IMR-90 (cell line): ENCODE measurements at regions not wholly inside any gene's neighbourhood (a gene's known extent, or its start where the extent isn't known, plus 50 kb on each side); places are given as distances from the start of the nearest gene placed in this dataset.

Source experiments
- ATAC-seq: fragments of 200-7000 bp; cut with Tn5 transposase; 2 replicates; pipeline ENCODE4 v1.9.1; 2020; ENCODE audit warnings: low read depth, mild to moderate bottlenecking, moderate library complexity
- BruUV-seq: library from RNA; stranded (reverse); fragments of 400-500 nt; replicated peaks from 2 replicates; lab custom pipeline; 2021; lab: Mats Ljungman, UMichigan
- CTCF ChIA-PET: fragments of 300-600 bp; formaldehyde crosslinking; extraction: SDS; loops from one replicate; lab custom pipeline; 2021; ENCODE audit warnings: antibody characterized with exemption; lab: Yijun Ruan, JAX
- POLR2A ChIA-PET: fragments of 300-600 bp; sonication (Branson Sonifier 250); formaldehyde crosslinking; loops from one replicate; lab custom pipeline; 2022; ENCODE audit warnings: antibody characterized with exemption; ENCODE audit not compliant: unreplicated experiment; lab: Charles Lee
- DNase-seq: peaks from one replicate; pipeline ENCODE4 v3.0.0; 2013
- H2AFZ ChIP-seq: replicated peaks from 2 replicates; pipeline ENCODE3; 2013; ENCODE audit warnings: low read length, mild to moderate bottlenecking; ENCODE audit not compliant: poor library complexity
- H2AK5ac ChIP-seq: 2 replicates; pipeline ENCODE4 v1.6.1; 2013; ENCODE audit warnings: low read depth, low read length, inconsistent platforms
- H2AK9ac ChIP-seq: replicated peaks from 2 replicates; pipeline ENCODE3; 2013; ENCODE audit warnings: mild to moderate bottlenecking, low read depth, low read length, moderate library complexity; ENCODE audit not compliant: poor library complexity
- H2BK120ac ChIP-seq: 2 replicates; pipeline ENCODE4 v1.6.1; 2013; ENCODE audit warnings: low read depth, low read length, inconsistent platforms
- H2BK15ac ChIP-seq: 3 replicates; pipeline ENCODE4 v1.6.1; 2013; ENCODE audit warnings: low read depth, low read length, inconsistent platforms
- H2BK20ac ChIP-seq: 2 replicates; pipeline ENCODE4 v1.6.1; 2013; ENCODE audit warnings: low read depth, mild to moderate bottlenecking, inconsistent platforms, low read length, moderate library complexity
- H2BK5ac ChIP-seq: 2 replicates; pipeline ENCODE4 v1.6.1; 2013; ENCODE audit warnings: mild to moderate bottlenecking, low read depth, low read length, inconsistent platforms; ENCODE audit not compliant: poor library complexity, severe bottlenecking
- H3K14ac ChIP-seq: replicated peaks from 2 replicates; pipeline ENCODE4 v1.6.1; 2013; ENCODE audit warnings: low read depth, low read length, inconsistent platforms
- H3K18ac ChIP-seq: 2 replicates; pipeline ENCODE4 v1.6.1; 2013; ENCODE audit warnings: low read depth, low read length, control low read depth
- H3K23ac ChIP-seq: 2 replicates; pipeline ENCODE4 v1.6.1; 2013; ENCODE audit warnings: low read depth, low read length, inconsistent platforms
- H3K27ac ChIP-seq: 2 replicates; pipeline ENCODE4 v1.5.1; 2013; ENCODE audit warnings: mild to moderate bottlenecking, control low read depth, low read length; ENCODE audit not compliant: insufficient read depth
- H3K27me3 ChIP-seq: 2 replicates; pipeline ENCODE4 v1.6.1; 2013; ENCODE audit warnings: low read length; ENCODE audit not compliant: control insufficient read depth, insufficient read depth
- H3K36me3 ChIP-seq: 2 replicates; pipeline ENCODE4 v1.6.1; 2013; ENCODE audit warnings: low read length, mixed read lengths; ENCODE audit not compliant: control insufficient read depth, insufficient read depth
- H3K4ac ChIP-seq: 2 replicates; pipeline ENCODE4 v1.6.1; 2013; ENCODE audit warnings: low read depth, low read length, inconsistent platforms
- H3K4me1 ChIP-seq: 2 replicates; pipeline ENCODE4 v1.6.1; 2013; ENCODE audit warnings: low read length, mixed read lengths; ENCODE audit not compliant: control insufficient read depth, insufficient read depth
- H3K4me2 ChIP-seq: 2 replicates; pipeline ENCODE4 v1.6.1; 2013; ENCODE audit warnings: low read depth, mild to moderate bottlenecking, control low read depth, low read length, moderate library complexity
- H3K4me3 ChIP-seq: 2 replicates; pipeline ENCODE4 v1.5.1; 2013; ENCODE audit warnings: low read depth, mild to moderate bottlenecking, control low read depth, low read length, moderate library complexity; ENCODE audit not compliant: insufficient read depth
- H3K56ac ChIP-seq: 2 replicates; pipeline ENCODE4 v1.6.1; 2013; ENCODE audit warnings: low read length, inconsistent platforms; ENCODE audit not compliant: insufficient read depth; ENCODE audit errors: extremely low read depth
- H3K79me1 ChIP-seq, 2 experiments: 2 replicates each; pipeline ENCODE4 v1.6.1; 2013; ENCODE audit warnings: low read length in 2 of 2, inconsistent platforms in 1 of 2, low read depth in 1 of 2
- H3K9ac ChIP-seq: 2 replicates; pipeline ENCODE4 v1.6.1; 2013; ENCODE audit warnings: low read depth, low read length, control low read depth
- H3K9me1 ChIP-seq: 2 replicates; pipeline ENCODE4 v1.6.1; 2013; ENCODE audit warnings: low read length, inconsistent platforms; ENCODE audit not compliant: insufficient read depth
- H3K9me3 ChIP-seq: 2 replicates; pipeline ENCODE4 v1.6.1; 2013; ENCODE audit warnings: low read length; ENCODE audit not compliant: control insufficient read depth, insufficient read depth
- H4K20me1 ChIP-seq: 2 replicates; pipeline ENCODE4 v1.6.1; 2013; ENCODE audit warnings: low read length, inconsistent platforms; ENCODE audit not compliant: insufficient read depth
- H4K5ac ChIP-seq: 2 replicates; pipeline ENCODE4 v1.6.1; 2013; ENCODE audit warnings: mild to moderate bottlenecking, low read depth, low read length, control low read depth
- H4K8ac ChIP-seq, 2 experiments: 2 replicates each; pipeline ENCODE4 v1.6.1; 2013; ENCODE audit warnings: low read depth in 2 of 2, low read length in 2 of 2, control low read depth in 1 of 2, inconsistent platforms in 1 of 2
- H4K91ac ChIP-seq: 2 replicates; pipeline ENCODE4 v1.6.1; 2013; ENCODE audit warnings: low read depth, low read length, inconsistent platforms; ENCODE audit not compliant: insufficient read depth
- CEBPB ChIP-seq: IDR thresholded peaks from 2 replicates; pipeline ENCODE4 v1.6.1; 2012; ENCODE audit warnings: low read depth, low read length, improper control_type of control experiment
- MAZ ChIP-seq: IDR thresholded peaks from 2 replicates; pipeline ENCODE4 v1.6.1; 2012; ENCODE audit warnings: low read depth, mild to moderate bottlenecking, low read length, improper control_type of control experiment, moderate library complexity, borderline replicate concordance
- WGBS, 2 experiments: methylation state at CpG; one replicate each; pipeline versions ENCODE4 v1.1.5 to v1.1.7; 2013; ENCODE audit warnings: missing lambda C conversion rate in 2 of 2; ENCODE audit not compliant: insufficient read length in 1 of 2; ENCODE audit errors: extremely low coverage in 2 of 2; 5-methylcytosine and 5-hydroxymethylcytosine counted together
- dilution Hi-C: fragments of 300-500 bp; cut with HindIII; formaldehyde crosslinking; loops from one replicate; pipeline ENCODE4 v1.14.3; 2018; ENCODE audit warnings: low sequenced_read_pairs; ENCODE audit not compliant: unreplicated experiment
- in situ Hi-C: fragments of 300-500 bp; cut with MboI; formaldehyde crosslinking; loops from 3 replicates; pipeline ENCODE4 v1.14.3; 2019; ENCODE audit warnings: low sequenced_read_pairs, inconsistent platforms, mixed read lengths
- intact Hi-C: fragments of 100-400 bp; cut with micrococcal nuclease; formaldehyde crosslinking; loops from 2 replicates; pipeline ENCODE4 v1.10.0; 2022

DNA sequence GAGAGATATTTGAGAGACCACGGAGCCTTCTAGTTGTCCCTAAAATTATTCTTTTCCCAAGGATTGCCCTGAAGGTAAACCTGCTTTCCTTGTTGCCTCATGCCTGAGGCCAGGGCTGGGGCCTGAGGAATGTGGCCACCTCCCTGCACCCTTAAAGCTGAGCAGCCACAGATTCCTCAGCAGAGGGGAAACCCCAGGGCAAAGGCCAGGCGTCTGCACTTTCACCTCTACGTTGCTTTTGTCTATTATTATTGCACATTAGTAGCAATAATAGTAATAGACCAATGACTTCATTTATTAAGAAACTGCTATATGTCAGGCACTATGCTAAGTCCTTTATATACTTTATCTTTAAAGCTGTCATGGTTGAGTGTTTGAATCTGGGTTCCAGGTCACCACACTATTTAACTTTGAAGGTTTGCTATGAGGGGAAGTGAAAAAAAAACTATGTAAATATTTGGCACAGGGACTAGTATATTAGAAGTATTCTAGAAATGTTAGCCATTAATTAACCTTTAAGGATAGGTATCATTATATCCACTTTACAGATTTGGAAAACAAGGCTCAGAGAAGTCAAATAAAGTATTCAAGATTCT lies 104.2 kb downstream of the LRRC30 start:
- H3K9ac ChIP-seq = no peak overlapping the region
- no peaks in the 10 kb centered on the region for H3K4me1 ChIP-seq
- no peaks in the 10 kb centered on the region for H3K36me3 ChIP-seq
- H3K79me1 ChIP-seq = no peaks in the 10 kb centered on the region
- H2BK15ac ChIP-seq = no peak overlapping the region
- no peak overlapping the region for H2BK120ac ChIP-seq
- H2BK20ac ChIP-seq = no peak overlapping the region
- H3K56ac ChIP-seq = no peak overlapping the region
- no peaks in the 10 kb centered on the region for H4K20me1 ChIP-seq
- DNase-seq (no peak), ATAC-seq (no peak)
- H3K9me3 ChIP-seq = 0 out of 2 replicates have a peak, but pooled peaks cover 2% of the 10 kb centered on the region
- no peaks in the 10 kb centered on the region for H3K27me3 ChIP-seq
- no peak overlapping the region for H3K18ac ChIP-seq
- no peak overlapping the region for H2AFZ ChIP-seq
- TF ChIP-seq MAZ (no peak), CEBPB (0 out of 2 replicates have a peak, but pooled peaks have one; percentile 30)
- H3K4ac ChIP-seq = no peak overlapping the region
- H2AK9ac ChIP-seq = no peak overlapping the region
- H4K91ac ChIP-seq = no peak overlapping the region
- ChIA-PET POLR2A (no interaction called here), CTCF (no interaction called here)
- WGBS, 2 experiments = no CpG with 5 or more reads among the region's 3 CpGs
- H3K14ac ChIP-seq = no peak overlapping the region
- no peak overlapping the region for H2AK5ac ChIP-seq
- H4K8ac ChIP-seq = no peak overlapping the region
- BruUV-seq = no TSS peak
- in situ Hi-C loops (no loop called here), dilution Hi-C loops (no loop called here), intact Hi-C loops (no loop called here)
- no peak overlapping the region for H3K4me3 ChIP-seq
- H3K27ac ChIP-seq = no peak overlapping the region
- no peak overlapping the region for H2BK5ac ChIP-seq
- no peaks in the 10 kb centered on the region for H3K9me1 ChIP-seq
- H3K4me2 ChIP-seq = no peak overlapping the region
- H3K23ac ChIP-seq = no peak overlapping the region
- no peak overlapping the region for H4K5ac ChIP-seq
